Muscle of back (tissue), 3 donors: ENCODE measurements at regions not wholly inside any gene's neighbourhood (a gene's known extent, or its start where the extent isn't known, plus 50 kb on each side); places are given as distances from the start of the nearest gene placed in this dataset.
"Not testable (repeated sequence)": the region's sequence is repeated elsewhere in the genome, so short reads cannot be mapped to it uniquely, and the experiment has no call there.

ENCODE experiments used
- DNase-seq, 3 donors: peaks; one replicate each; pipeline versions ENCODE4 v3.0.0 to v3.0.0-alpha.2; 2013

DNA sequence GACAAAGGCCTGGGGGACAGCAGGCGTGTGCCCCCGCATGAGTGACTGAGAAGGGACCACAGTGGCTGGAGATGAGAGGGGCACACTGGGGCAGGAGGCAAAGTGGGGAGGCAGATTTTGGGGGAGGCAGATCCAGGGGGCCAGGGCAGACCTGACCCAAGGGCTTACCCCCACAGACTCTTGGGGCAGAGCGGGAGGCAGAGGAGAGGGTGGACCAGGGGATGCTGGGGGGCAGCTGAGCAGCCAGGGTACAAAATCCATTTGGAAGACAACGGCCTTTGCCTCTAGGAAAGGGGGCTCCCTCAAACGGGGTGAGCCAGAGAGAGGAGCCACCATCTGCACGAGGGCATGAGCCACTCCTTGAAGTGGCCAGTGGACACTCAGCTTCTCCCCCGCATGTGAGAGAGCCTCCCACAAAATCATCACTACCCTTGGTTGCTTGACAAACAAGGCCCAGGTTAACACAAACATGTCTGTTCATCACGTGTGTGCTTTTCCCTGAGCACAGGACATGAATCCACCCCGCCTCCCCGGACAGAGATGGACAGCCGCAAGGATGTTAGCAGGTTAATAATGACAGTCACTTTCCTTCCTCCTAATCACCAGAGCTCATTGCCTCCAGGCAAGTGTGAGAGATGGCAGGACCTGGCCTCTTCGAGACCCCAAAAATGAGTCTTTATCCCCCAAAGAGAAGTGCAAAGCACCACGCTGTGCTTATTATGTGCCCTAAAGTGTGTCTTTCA, 72.0 kb upstream of the RAB6C start:
- DNase-seq, result no peak

DNA sequence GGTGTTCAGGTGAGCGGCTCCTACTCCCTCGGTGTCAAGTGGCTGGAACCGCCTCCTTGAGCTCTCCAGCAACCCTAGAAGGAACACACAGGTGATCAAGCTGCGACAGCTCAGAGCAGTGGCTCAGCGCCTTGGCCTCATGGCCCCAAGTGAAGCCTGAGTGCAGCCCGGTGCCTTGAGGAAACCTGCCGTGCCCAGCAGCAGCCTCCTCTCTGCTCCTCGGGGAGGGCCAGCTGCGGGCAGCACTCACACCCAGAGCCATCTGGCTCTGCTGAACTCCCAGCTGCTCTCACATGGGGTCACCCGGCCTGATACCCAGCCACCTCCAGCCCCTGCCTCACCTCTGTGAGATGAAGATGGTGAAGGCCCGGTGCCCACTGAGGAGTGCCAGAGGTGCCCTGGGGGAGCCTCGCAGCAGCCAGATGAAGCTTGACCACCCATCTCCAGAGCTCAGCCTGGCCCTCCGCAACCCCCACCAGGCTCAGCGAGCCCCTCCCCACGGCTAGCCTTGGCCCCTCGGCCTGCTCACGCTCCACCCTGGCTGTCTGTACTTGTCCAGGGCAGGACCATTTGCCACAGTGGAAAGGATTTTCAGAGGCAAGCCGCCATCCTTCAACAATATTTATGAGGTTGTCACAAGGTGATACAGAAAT, 70.6 kb upstream of the RAB6C start:
- DNase-seq, result no peak

DNA sequence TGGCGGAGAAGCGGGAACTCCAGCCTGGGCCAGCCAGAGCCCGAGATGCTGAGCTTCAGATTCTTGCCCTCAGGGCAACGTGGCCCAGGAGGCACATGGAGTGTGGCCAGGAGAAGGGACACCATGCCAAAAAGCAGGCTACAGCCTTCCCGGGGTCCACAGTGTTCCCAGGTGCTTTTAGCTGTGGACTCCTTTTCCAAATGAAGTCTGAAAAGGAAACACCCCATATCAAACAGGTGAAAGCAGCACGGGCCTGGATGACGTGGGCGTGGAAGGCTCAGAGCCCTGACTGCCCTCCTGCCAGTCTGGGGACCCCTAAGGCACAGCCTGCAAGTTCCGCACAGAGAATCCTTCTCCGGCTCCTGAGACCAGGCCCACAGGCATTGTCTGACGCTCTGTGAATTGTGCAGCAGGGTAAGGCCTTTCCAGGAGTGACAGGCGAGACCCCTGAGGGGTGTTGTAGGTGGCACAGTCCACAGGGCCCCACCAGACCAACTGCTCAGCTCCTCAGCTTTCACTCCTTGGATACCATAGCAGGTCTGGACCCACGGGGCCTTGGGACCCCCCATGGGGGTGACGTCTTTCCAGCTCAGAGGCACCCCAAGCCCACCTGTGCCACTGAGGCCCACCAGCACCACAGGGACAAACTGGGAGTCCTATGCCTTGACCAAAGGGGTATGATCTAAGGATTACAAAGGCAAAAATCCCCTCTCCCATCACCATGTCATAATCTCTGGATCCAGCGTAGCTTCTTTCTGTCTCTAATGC, 69.6 kb upstream of the RAB6C start:
- DNase-seq, result no peak

DNA sequence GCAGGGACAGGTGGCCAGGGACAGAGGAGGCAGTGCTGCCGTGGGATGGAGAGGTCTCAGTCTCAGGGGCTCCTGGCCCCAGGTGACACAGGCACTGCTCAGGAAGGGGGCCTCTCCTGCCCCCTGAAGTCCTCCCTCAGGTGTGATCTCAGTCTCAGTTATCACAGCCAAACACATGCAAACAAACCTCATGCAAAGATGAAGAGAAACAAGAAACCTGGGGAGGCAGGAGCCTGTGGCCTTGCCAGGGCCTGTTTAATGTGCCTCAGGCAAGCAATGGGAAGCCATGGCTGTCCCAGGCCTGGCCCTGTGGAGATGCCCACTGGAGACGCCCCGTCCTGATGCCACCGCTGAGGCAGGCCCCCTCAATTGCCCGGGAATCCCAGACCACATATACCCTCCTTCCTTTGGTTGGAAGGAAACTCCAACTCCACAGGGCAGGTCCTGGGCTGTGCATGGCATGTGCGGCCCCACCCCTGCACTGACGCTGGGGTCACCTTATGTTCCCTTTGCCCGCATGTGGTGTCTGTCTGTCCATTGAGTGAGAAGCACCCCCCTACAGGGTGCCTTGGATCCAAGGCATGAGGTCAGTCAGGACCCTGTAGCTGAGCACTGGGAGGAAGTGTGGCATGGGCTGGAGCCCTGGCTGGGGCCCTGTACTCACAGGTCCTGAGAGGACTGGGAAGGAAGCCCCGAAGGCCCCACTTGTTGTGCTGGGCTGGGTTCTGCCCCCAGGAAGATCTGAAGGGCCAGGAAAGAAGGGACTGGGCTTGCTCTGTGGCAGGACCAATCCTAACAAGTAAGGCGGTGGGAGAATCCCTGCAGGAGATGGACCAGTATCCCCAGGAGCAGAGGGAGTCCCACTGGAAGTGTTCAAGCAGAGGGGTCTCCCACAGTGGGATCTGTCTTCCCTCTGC, 68.8 kb upstream of the RAB6C start:
- no peak for DNase-seq

DNA sequence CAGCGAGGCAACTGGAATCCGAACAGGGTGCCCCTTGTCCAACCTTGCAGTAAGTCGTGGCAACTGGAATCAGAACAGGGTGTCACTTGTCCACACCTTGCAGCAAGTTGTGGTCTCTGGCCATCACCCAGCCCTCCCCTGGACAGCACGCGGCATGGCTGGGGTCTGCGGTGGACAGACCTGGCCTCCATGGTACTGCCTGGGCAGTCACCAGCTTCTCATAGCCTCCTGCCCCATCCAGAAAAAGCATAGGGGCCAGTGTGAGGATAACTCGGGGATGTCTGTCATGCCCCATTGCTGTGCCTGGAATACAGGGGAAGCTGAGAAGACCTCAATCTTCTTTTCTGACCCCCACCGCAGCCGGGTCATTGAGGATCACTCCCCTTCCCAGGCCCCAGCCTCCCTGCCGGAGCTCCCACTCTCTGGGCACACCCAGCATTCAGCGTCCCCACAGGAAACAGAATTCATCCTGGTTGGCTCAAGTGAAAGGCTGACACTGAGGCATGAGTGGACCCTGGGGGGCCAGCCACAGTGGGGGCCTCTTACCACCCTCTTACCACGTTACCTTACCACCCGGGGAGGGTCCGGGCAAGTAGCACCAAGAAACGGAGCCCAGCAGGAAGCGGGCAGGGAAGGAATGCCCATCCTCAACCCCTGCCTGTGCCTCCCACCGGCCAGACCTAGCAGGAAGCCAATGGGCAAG, 68.0 kb upstream of the RAB6C start:
- no peak for DNase-seq

DNA sequence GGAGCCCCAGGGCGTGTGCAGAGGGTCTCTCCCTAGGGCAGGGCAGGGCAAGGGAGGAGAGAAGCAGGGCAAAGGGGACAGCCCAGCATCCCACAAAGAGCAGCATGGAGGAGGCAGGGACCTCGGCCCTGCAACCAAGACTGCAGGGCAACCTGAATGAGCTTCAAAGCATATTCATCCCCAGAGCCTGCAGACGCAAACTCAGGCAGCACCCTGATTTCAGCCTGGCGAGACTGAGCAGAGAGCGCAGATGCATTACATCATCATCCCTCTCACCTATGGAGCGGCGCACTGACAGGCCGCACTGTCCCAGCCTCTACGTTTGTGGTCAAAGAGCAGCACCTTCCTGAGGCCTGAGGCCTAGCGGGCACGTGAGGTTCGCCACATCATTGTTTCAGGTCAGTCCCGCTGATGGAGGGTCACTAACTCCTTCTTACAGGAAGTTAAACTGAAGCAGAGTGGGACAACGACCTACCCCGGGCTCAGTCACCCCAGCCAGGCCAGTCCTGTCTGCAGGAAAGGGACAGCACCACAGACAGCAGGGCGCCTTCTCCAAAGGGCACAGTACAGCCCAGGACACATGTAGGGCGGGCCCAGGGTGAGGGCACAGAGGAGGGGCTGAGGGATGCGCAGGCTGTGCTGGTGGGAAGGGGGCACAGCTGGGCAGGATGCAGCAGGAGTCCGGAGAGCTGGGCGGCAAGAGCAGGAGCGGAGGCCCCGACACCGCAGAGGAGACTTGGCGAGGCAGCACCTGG, 67.2 kb upstream of the RAB6C start:
- no peak for DNase-seq

DNA sequence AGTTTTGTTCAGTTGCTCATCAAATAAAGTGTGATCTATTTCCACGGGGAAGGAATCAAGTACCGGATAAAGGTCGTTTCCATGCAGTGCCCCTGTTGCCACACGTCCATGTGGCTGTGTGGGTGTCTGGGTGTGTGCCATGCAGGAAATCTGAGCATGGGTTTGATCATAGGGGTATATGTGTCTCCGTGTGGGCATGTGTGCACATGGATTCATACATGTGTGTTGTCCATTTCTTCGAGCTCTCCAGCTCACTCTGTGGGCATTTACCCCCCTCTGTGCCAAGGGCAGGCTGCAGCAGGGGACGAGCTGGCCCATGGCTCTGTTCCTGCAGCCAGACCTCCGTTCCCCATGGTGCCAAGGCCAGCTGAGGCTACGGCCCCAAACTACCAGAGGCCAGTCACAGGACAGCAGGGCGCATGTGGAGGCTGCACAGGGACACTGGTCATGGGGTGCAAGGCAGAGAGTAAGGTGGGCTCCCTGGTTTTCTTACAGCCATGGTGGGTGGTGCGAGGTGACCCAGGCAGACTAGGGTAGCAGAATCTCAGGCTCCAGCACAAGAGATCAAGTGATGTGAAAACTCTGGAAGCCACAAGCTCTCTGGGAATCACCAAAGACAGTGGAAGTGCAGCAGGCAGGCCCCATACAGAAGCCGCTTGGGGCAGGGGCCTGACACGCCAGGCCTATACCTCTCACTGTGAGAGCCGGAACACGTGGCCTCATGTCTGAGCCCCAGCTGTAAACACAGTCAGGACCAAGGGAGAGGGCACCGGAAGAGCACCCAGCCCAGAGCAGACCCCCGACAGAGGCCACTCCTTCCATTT, 66.4 kb upstream of the RAB6C start:
- no peak for DNase-seq

DNA sequence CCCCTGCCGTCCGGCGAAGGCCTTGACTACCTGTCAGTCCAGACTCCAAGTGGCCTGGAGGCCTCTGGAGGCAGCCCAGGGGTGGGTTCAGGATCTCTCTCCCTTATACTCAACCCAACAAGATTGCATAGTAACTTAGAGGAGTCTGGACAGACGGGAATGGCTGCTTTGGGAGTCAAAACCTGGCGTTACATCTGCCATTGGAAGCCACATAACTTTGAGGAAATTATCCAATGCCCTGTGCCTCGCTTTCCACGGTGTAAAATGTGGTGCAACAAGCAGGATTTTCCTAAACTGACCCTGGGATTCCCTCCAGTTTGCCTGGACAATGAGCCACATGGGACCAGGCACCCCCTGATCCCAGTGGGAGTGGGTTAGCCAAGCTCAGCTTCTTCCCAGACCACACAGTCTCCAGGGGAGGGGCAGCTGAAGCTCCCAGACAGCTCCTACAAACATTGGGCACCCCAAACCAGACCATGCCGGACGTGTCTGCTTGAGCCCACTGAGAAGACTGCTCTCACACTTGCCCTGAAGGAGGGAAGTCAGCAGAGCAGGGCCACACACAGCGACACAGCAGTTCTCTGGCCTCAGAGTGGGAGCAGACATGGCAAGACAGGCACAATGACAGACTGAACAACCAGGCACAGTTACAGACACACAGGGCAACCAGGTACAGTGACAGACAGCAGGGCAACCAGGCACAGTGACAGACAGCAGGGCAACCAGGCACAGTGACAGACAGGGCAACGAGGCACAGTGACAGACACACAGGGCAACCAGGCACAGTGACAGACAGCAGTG, 65.6 kb upstream of the RAB6C start:
- no peak for DNase-seq

DNA sequence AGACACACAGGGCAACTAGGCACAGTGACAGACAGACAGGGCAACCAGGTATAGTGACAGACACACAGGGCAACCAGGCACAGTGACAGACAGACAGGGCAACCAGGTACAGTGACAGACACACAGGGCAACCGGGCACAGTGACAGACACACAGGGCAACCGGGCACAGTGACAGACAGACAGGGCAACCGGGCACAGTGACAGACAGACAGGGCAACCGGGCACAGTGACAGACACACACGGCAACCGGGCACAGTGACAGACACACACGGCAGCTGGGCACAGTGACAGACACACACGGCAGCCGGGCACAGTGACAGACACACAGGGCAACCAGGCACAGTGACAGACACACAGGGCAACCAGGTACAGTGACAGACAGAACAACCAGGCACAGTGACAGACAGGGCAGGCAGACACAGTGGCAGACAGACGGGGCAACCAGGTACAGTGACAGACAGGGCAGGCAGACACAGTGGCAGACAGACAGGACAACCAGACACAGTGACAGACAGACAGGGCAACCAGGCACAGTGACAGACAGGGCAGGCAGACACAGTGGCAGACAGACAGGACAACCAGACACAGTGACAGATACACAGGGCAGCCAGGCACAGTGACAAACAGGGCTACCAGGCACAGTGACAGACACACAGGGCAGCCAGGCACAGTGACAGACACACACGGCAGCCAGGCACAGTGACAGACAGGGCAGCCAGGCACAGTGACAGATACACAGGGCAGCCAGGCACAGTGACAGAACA, 64.7 kb upstream of the RAB6C start:
- DNase-seq, result no peak

DNA sequence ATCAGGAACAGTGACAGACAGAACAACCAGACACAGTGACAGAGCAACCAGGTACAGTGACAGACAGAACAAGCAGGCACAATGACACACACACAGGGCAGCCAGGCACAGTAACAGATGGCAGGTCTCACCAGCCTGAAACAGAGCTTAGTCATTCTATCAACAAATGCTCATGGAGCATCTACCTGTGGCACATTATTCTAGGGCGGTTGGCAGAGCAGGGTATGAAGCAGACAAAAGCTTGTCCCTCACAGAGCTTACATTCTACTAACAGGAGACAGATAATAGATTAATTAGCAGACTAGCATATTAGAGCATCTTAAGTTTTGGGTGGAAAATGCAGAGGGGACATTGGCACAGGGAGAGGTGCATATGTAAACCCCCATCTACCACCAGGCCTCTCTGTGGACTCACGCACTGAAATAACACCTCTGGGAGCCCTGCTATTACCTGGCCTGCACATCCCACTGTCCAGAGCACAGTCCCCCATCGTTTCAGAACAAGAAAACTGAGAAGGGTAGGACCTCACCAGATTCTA, 64.1 kb upstream of the RAB6C start:
- no peak for DNase-seq

DNA sequence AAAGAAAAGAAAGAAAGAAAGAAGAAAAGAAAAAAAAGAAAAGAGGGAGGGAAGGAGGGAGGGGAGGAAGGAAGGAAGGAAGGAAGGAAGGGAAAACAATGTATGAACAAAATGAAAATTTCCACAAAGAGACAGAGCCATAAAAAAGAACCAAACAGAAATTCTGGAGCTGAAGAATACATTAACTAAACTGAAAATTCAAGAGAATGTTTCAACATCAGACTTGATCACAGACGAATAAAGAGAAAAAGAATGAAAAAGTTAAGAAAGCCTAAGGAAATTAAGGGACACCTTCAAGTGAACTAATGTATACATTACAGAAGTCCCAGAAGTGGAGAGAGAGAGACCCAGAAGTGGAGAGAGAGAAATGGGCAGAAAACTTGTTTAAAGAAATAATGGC, 60.9 kb upstream of the RAB6C start:
- DNase-seq, result no peak

DNA sequence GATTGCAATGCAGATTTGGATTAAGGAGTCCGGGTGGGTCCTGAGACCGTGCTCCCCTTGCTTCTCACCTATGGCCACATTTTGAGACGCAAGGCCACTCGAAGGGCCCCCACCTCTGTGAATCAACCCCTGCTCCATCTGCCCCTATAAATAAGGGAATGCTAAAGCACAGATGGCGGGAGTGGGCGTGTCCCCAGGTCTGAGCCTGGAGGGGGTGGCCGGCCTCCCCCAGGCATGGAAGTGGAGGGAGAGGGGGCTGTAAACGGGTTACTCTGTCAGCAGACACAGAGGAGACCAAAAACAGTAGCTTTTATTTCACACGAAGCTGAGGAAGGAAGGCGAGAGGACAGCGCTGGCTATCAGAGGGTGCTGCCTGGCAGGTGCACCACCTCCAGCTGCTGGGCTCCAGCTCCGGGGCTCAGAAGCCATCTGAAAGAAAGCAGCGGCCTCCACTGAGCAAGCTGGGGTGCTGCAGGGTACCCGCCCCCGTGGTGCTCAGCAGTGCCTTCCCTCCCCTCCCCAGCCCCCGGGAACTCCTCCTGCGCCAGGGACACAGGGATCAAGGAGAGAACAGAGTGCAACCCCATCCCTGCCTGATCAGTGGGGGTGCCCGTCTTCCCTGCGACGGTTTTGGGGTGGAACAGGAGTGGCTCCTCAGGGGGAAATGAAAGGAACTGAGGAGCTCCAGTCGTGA, 56.7 kb upstream of the RAB6C start:
- DNase-seq, result no peak

DNA sequence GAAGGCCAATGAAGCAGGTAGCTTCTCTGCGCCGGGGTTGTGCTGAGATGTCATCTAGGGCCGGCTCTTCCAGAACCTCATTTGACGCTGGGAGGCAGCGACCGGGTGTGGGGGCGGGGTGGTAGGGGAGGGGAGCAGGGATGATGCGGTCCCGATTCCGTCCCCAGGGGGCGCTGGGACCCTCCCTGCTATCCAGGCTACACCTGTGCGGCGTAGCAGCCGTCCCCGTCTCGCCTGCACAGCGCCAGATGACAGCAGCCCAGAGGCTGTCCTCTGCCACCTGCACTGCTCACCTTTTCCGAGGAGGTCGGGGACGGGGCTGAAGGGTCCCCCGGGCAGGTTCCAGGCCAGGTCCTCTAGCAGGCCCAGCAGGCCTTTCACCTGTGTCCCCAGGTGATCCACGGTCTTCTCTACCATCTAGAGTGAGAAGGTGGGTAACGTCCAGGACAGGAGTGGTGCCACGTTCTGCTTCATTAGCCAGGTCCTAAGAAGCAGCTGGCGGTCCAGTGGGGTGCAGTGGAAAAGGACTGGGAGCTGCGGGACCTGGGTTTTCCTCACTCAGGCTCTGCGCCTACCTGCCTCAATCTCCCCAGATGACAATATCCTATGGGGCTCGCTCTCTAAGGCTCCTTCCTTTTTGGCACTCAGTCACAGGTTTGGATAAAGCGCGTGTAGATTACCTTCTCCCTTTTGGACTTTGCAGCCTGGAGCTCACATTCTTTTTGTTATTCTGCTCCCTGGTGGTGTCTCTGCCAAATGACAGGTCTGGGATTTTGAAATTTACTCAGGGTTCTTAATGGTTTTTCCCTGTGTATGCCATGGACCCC, 56.0 kb upstream of the RAB6C start:
- peak; percentile 8 to 58 (median 37) for DNase-seq

DNA sequence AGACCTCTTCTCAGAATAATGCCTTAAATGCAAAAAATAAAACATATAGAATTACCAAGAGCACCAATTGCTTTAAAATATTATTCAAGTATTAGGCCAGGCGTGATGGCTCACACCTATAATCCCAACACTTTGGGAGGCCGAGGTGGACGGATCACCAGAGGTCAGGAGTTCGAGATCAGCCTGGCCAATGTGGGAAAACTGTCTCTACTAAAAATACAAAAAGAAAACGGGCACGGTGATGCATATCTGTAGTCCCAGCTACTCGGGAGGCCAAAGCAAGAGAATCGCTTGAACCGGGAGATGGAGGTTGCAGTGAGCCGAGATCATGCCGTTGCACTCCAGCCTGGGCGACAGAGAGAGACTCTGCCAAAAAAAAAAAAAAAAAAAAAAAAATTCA, 55.4 kb upstream of the RAB6C start:
- DNase-seq, result not testable (repeated sequence)

DNA sequence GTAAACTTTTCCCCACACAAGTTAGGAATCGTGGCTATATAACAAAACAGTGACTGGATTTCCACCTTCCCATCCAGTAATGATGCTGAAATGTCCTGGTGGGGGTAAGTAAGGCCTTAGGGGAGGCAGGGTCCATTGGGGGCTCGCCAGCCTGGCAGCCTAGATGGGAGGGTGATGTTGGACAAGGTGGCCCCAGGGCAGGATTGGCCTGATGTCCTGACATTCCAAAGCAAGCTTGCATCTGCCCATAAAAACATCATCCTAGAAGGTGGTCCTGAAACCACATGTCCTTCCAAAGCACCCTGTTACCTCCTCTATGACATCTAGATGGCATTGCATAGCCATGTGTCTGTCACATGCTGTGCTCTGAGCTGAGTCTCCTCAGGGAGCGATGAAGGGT, 54.1 kb upstream of the RAB6C start:
- no peak for DNase-seq

DNA sequence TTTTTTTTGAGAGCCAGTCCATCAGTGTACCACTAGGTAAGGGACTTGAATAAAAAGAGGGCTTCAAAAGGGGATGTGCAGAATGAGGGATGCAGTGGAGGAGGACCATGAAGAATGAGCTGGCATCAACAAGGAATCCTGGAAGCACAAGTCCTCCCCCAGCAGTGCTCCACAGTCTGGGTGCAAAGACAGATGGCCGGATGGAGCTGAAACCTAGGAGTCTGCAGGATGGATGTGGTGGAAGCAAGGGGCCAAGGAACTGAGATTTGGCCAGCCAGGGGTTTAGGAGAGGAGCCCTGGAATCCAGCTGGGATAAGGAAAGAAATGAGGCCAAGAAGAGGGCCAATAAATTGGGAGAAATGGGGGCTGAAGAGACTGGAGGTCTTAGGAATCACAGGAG, 51.8 kb upstream of the RAB6C start:
- DNase-seq, result no peak
